Stomach (tissue), 4 donors: ENCODE measurements at regions not wholly inside any gene's neighbourhood (a gene's known extent, or its start where the extent isn't known, plus 50 kb on each side); places are given as distances from the start of the nearest gene placed in this dataset.

Experiments used
- EP300 ChIP-seq: sonication (generic); formaldehyde crosslinking; IDR thresholded peaks from one replicate; pipeline ENCODE4 v1.6.1; 2017; ENCODE audit warnings: antibody characterized with exemption
- POLR2A ChIP-seq, 4 donors: fragments of 450-650 bp; IDR thresholded peaks; one replicate each; pipeline ENCODE4 v1.6.1; 2016; ENCODE audit warnings: antibody characterized with exemption in 4 of 4, control low read depth in 2 of 4, mild to moderate bottlenecking in 1 of 4, moderate library complexity in 1 of 4
- POLR2AphosphoS5 ChIP-seq, 3 donors: sonication (generic); formaldehyde crosslinking; IDR thresholded peaks; one replicate each; pipeline ENCODE4 v1.6.1; 2016; ENCODE audit warnings: antibody characterized with exemption in 3 of 3
- TF ChIP-seq, protein P1 (sequence below), 7 experiments: fragments of 450-650 bp in 4 of 7; fragments of 200-600 bp in 3 of 7; sonication (generic) in 3 of 7; IDR thresholded peaks; one replicate each; pipeline ENCODE4 v1.5.1; 2016 to 2019; ENCODE audit warnings: antibody characterized with exemption in 7 of 7, control low read depth in 2 of 7, mild to moderate bottlenecking in 1 of 7

DNA sequence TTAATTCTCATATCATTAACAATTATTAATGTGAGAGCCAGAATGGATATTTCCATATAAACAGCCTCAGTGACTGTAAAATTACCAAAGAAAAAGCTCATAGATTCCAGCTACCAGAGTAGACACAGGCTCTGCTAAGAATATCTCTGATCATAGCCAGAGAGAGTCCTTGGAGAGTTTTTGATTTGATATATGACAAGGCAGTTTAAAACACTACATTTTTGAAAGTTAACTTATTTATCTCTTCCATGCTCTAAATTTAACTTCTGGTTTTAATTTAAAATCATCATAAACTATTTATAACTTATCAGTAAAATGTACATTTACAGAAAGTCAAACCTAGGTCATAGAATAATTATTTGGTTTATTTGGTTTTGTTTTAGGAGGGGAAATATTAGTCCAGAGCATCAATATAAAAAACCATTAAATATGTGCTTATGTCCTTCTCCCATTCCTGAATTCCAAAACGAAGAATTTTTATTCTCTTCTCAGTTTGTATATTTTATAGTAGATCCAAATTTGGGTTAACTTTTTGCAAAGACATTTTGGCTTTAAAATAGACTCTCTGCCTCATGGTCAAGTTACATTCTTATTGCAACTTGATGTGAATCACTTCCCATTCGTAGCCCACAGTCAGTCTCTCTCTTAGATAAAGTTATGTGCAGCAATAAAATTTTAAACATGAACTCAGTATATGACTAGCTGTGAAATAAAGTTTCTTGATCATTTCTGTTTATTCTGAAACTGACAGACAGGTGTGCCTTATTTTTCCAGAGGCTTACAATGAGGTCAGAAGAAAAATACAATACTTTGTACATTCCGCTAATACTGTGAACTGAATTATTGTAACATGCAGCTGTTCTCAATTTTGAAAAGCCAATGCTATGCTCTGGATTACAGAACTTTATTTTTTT is 267.1 kb downstream of the PAPSS1 start:
- TF ChIP-seq, protein P1, sequence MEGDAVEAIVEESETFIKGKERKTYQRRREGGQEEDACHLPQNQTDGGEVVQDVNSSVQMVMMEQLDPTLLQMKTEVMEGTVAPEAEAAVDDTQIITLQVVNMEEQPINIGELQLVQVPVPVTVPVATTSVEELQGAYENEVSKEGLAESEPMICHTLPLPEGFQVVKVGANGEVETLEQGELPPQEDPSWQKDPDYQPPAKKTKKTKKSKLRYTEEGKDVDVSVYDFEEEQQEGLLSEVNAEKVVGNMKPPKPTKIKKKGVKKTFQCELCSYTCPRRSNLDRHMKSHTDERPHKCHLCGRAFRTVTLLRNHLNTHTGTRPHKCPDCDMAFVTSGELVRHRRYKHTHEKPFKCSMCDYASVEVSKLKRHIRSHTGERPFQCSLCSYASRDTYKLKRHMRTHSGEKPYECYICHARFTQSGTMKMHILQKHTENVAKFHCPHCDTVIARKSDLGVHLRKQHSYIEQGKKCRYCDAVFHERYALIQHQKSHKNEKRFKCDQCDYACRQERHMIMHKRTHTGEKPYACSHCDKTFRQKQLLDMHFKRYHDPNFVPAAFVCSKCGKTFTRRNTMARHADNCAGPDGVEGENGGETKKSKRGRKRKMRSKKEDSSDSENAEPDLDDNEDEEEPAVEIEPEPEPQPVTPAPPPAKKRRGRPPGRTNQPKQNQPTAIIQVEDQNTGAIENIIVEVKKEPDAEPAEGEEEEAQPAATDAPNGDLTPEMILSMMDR (IDR thresholded peaks at IDR 0.05), result no peak
- TF ChIP-seq POLR2AphosphoS5 (IDR thresholded peaks at IDR 0.05) (no peak), POLR2A (IDR thresholded peaks at IDR 0.05) (no peak), EP300 (no peak)
